H9 (cell line): ENCODE measurements at regions not wholly inside any gene's neighbourhood (a gene's known extent, or its start where the extent isn't known, plus 50 kb on each side); places are given as distances from the start of the nearest gene placed in this dataset.

ENCODE experiments used
- DNase-seq: peaks from one replicate; pipeline ENCODE4 v3.0.0-alpha.2; 2017
- H2AFZ ChIP-seq: one replicate; pipeline ENCODE4 v1.6.1; 2013; ENCODE audit warnings: mild to moderate bottlenecking, low read length, control low read depth, moderate library complexity
- H2AK5ac ChIP-seq: 2 replicates; pipeline ENCODE4 v1.6.1; 2013; ENCODE audit warnings: low read length, control low read depth, mixed read lengths; ENCODE audit not compliant: insufficient read length
- H2BK120ac ChIP-seq: one replicate; pipeline ENCODE4 v1.6.1; 2013; ENCODE audit warnings: low read depth, mild to moderate bottlenecking, low read length, control low read depth, inconsistent platforms; ENCODE audit not compliant: poor library complexity, severe bottlenecking
- H2BK12ac ChIP-seq: 2 replicates; pipeline ENCODE4 v1.6.1; 2013; ENCODE audit warnings: low read length, control low read depth, mixed read lengths, low read depth; ENCODE audit not compliant: insufficient read length
- H2BK15ac ChIP-seq: 2 replicates; pipeline ENCODE4 v1.6.1; 2013; ENCODE audit warnings: low read depth, low read length, control low read depth
- H2BK20ac ChIP-seq: one replicate; pipeline ENCODE4 v1.6.1; 2013; ENCODE audit warnings: low read depth, mild to moderate bottlenecking, low read length, control low read depth, inconsistent platforms; ENCODE audit not compliant: poor library complexity, severe bottlenecking
- H2BK5ac ChIP-seq: 2 replicates; pipeline ENCODE4 v1.6.1; 2013; ENCODE audit warnings: low read length, control low read depth, mixed read lengths; ENCODE audit not compliant: insufficient read length
- H3K14ac ChIP-seq: 2 replicates; pipeline ENCODE4 v1.6.1; 2013; ENCODE audit warnings: low read length, control low read depth; ENCODE audit not compliant: insufficient read depth
- H3K18ac ChIP-seq: 2 replicates; pipeline ENCODE4 v1.6.1; 2013; ENCODE audit warnings: low read depth, mild to moderate bottlenecking, mixed read lengths, low read length, control low read depth; ENCODE audit not compliant: insufficient read length
- H3K23ac ChIP-seq: 2 replicates; pipeline ENCODE4 v1.6.1; 2013; ENCODE audit warnings: low read length, control low read depth, mixed read lengths, low read depth; ENCODE audit not compliant: insufficient read length
- H3K23me2 ChIP-seq: 2 replicates; pipeline ENCODE4 v1.6.1; 2013; ENCODE audit warnings: low read depth, mild to moderate bottlenecking, mixed read lengths, low read length, control low read depth; ENCODE audit not compliant: insufficient read length, poor library complexity, severe bottlenecking
- H3K27ac ChIP-seq: 2 replicates; pipeline ENCODE4 v1.5.1; 2013; ENCODE audit warnings: low read length, control low read depth, mixed read lengths, low read depth; ENCODE audit not compliant: insufficient read length
- H3K27me3 ChIP-seq: 2 replicates; pipeline ENCODE4 v1.6.1; 2013; ENCODE audit warnings: low read length, control low read depth, inconsistent platforms; ENCODE audit not compliant: insufficient read depth
- H3K4ac ChIP-seq: 2 replicates; pipeline ENCODE4 v1.6.1; 2013; ENCODE audit warnings: low read depth, mild to moderate bottlenecking, control low read depth, inconsistent platforms, low read length, moderate library complexity
- H3K4me1 ChIP-seq: 2 replicates; pipeline ENCODE4 v1.6.1; 2013; ENCODE audit warnings: low read length, control low read depth, inconsistent platforms; ENCODE audit not compliant: insufficient read depth
- H3K4me2 ChIP-seq: 2 replicates; pipeline ENCODE4 v1.6.1; 2013; ENCODE audit warnings: low read length, control low read depth, mixed read lengths; ENCODE audit not compliant: insufficient read length, insufficient read depth
- H3K56ac ChIP-seq: 2 replicates; pipeline ENCODE4 v1.6.1; 2013; ENCODE audit warnings: low read depth, mild to moderate bottlenecking, mixed read lengths, low read length, control low read depth; ENCODE audit not compliant: insufficient read length
- H3K79me1 ChIP-seq: 2 replicates; pipeline ENCODE4 v1.6.1; 2013; ENCODE audit warnings: low read depth, mild to moderate bottlenecking, moderate library complexity, low read length, control low read depth, inconsistent platforms; ENCODE audit not compliant: insufficient read depth, poor library complexity, severe bottlenecking
- H3K79me2 ChIP-seq: 2 replicates; pipeline ENCODE4 v1.6.1; 2013; ENCODE audit warnings: low read length, control low read depth, inconsistent platforms; ENCODE audit not compliant: insufficient read depth
- H3K9ac ChIP-seq: 2 replicates; pipeline ENCODE4 v1.6.1; 2013; ENCODE audit warnings: low read length, control low read depth, mixed read lengths; ENCODE audit not compliant: insufficient read length; ENCODE audit errors: extremely low read depth
- H3K9me3 ChIP-seq: one replicate; pipeline ENCODE4 v1.6.1; 2013; ENCODE audit warnings: low read depth, low read length, inconsistent platforms; ENCODE audit not compliant: control insufficient read depth
- H3T11ph ChIP-seq: one replicate; pipeline ENCODE4 v1.6.1; 2013; ENCODE audit warnings: mild to moderate bottlenecking, low read length, control low read depth, inconsistent platforms
- H4K20me1 ChIP-seq: one replicate; pipeline ENCODE4 v1.6.1; 2013; ENCODE audit not compliant: control insufficient read depth, insufficient read length, insufficient read depth
- H4K5ac ChIP-seq: 2 replicates; pipeline ENCODE4 v1.6.1; 2013; ENCODE audit warnings: low read depth, mild to moderate bottlenecking, mixed read lengths, low read length, control low read depth; ENCODE audit not compliant: insufficient read length
- H4K8ac ChIP-seq: replicated peaks from 2 replicates; pipeline ENCODE4 v1.6.1; 2013; ENCODE audit warnings: low read length, control low read depth, mixed read lengths, low read depth; ENCODE audit not compliant: insufficient read length
- H4K91ac ChIP-seq: 2 replicates; pipeline ENCODE4 v1.6.1; 2013; ENCODE audit warnings: low read depth, mild to moderate bottlenecking, moderate library complexity, mixed read lengths, low read length, control low read depth; ENCODE audit not compliant: insufficient read length
- H3K27ac Mint-ChIP-seq, 3 experiments: 2 replicates in 2 of 3; 3 replicates in 1 of 3; pipeline ENCODE4 v1.8.0; 2020 to 2021; ENCODE audit warnings: mixed read lengths in 3 of 3, mild to moderate bottlenecking in 1 of 3, moderate library complexity in 1 of 3
- H3K27me3 Mint-ChIP-seq: 2 replicates; pipeline ENCODE4 v1.8.0; 2021; ENCODE audit warnings: low read depth, mild to moderate bottlenecking, moderate library complexity, mixed read lengths
- H3K36me3 Mint-ChIP-seq, 3 experiments: 2 replicates in 2 of 3; 3 replicates in 1 of 3; pipeline ENCODE4 v1.8.0; 2020 to 2021; ENCODE audit warnings: low read depth in 3 of 3, mixed read lengths in 3 of 3; ENCODE audit not compliant: insufficient read depth in 1 of 3
- H3K4me1 Mint-ChIP-seq, 2 experiments: 2 replicates each; pipeline ENCODE4 v1.8.0; 2020; ENCODE audit warnings: mixed read lengths in 2 of 2
- H3K4me3 Mint-ChIP-seq, 2 experiments: 2 replicates in 1 of 2; 3 replicates in 1 of 2; pipeline ENCODE4 v1.8.0; 2020 to 2021; ENCODE audit warnings: mild to moderate bottlenecking in 2 of 2, mixed read lengths in 2 of 2, moderate library complexity in 1 of 2
- H3K9me3 Mint-ChIP-seq, 2 experiments: 2 replicates in 1 of 2; 3 replicates in 1 of 2; pipeline ENCODE4 v1.8.0; 2020; ENCODE audit warnings: mild to moderate bottlenecking in 2 of 2, mixed read lengths in 2 of 2, moderate library complexity in 1 of 2
- CTCF ChIP-seq: fragments of 200-600 bp; sonication (generic); conservative IDR thresholded peaks from 3 replicates; pipeline ENCODE4 v1.8.0; 2021; ENCODE audit warnings: antibody characterized with exemption, mild to moderate bottlenecking
- WGBS: extraction: QIAGEN DNeasy Blood & Tissue Kit; methylation state at CpG from one replicate; pipeline ENCODE4 v1.1.7; 2013; ENCODE audit warnings: missing lambda C conversion rate, low lambda C conversion rate, mixed read lengths; ENCODE audit not compliant: insufficient read length; ENCODE audit errors: extremely low coverage; 5-methylcytosine and 5-hydroxymethylcytosine counted together

GRCh38 chr5:168165221-168165914, 126.1 kb upstream of the WWC1 start:
- Histone ChIP-seq H3K56ac (no peak overlapping the region), H3K4ac (no peak overlapping the region), H3K23ac (no peak overlapping the region), H3K23me2 (no peaks in the 10 kb centered on the region), H3K4me2 (peak overlapping the region; percentile 50), H4K8ac (no peak overlapping the region), H2BK5ac (no peak overlapping the region), H2BK12ac (no peak overlapping the region), H3K4me1 (0 out of 2 replicates have a peak, but pooled peaks cover 2% of the 10 kb centered on the region), H3K79me1 (no peaks in the 10 kb centered on the region), H2AFZ (no peak overlapping the region), H2BK120ac (no peak overlapping the region), H4K5ac (no peak overlapping the region), H3K79me2 (no peaks in the 10 kb centered on the region), H4K91ac (no peak overlapping the region), H2AK5ac (no peak overlapping the region), H3K9ac (no peak overlapping the region), H3K14ac (no peak overlapping the region), H3K18ac (no peak overlapping the region), H2BK20ac (no peak overlapping the region), H4K20me1 (no peaks in the 10 kb centered on the region), H2BK15ac (no peak overlapping the region), H3K9me3 (no peaks in the 10 kb centered on the region), H3K27me3 (no peaks in the 10 kb centered on the region), H3K27ac (no peak overlapping the region), H3T11ph (no peak overlapping the region)
- DNase-seq: peak; percentile 61
- H3K9me3 Mint-ChIP-seq: no peaks in the 10 kb centered on the region
- H3K36me3 Mint-ChIP-seq: no peaks in the 10 kb centered on the region
- WGBS: no CpG with 5 or more reads among the region's 9 CpGs
- H3K27me3 Mint-ChIP-seq: no peaks in the 10 kb centered on the region
- H3K27ac Mint-ChIP-seq: peak overlapping the region in 2 of 3 experiments; percentile 48 to 94; a peak in 5 of 7 replicates
- peak overlapping the region in 1 of 2 experiments; percentile 68; a peak in 4 of 5 replicates for H3K4me3 Mint-ChIP-seq
- peaks cover 36 to 44% of the 10 kb centered on the region in 2 experiments for H3K4me1 Mint-ChIP-seq
- TF ChIP-seq CTCF: no peak
